Right lobe of liver (tissue), 4 donors: ENCODE measurements at regions not wholly inside any gene's neighbourhood (a gene's known extent, or its start where the extent isn't known, plus 50 kb on each side); places are given as distances from the start of the nearest gene placed in this dataset.

ENCODE experiments used
- CTCF ChIP-seq, 4 donors: fragments of 200-600 bp in 3 of 4; fragments of 450-650 bp in 1 of 4; IDR thresholded peaks; one replicate each; pipeline versions ENCODE4 v1.5.1 to v1.8.0; 2016 to 2022; ENCODE audit warnings: antibody characterized with exemption in 4 of 4, mild to moderate bottlenecking in 2 of 4
- POLR2A ChIP-seq: fragments of 450-650 bp; IDR thresholded peaks from one replicate; pipeline ENCODE4 v1.6.1; 2017; ENCODE audit warnings: antibody characterized with exemption, mild to moderate bottlenecking
- donor health status: DM: no; HTN: no; CAD: no.
- donor health status: DM: no; HTN: no; CAD: no.
- donor health status: DM: no; HTN: yes; CAD: no.

GRCh38 chr2:156703642-156704041 is 267.5 kb downstream of the GPD2 start:
- TF ChIP-seq CTCF (IDR thresholded peaks at IDR 0.05) (no peak), POLR2A (no peak)
